Mesodermal cell (in vitro differentiated cells): ENCODE measurements at regions not wholly inside any gene's neighbourhood (a gene's known extent, or its start where the extent isn't known, plus 50 kb on each side); places are given as distances from the start of the nearest gene placed in this dataset.

Source experiments
- H3K27ac ChIP-seq: 2 replicates; pipeline ENCODE4 v1.7.0; 2013; ENCODE audit warnings: mild to moderate bottlenecking, low read depth, low read length, moderate library complexity; ENCODE audit not compliant: severe bottlenecking
- H3K36me3 ChIP-seq: 2 replicates; pipeline ENCODE4 v1.7.1; 2013; ENCODE audit warnings: mild to moderate bottlenecking, low read length, moderate library complexity; ENCODE audit not compliant: control insufficient read depth, insufficient read depth
- H3K4me1 ChIP-seq: one replicate; pipeline ENCODE4 v1.7.1; 2013; ENCODE audit warnings: mild to moderate bottlenecking, low read length; ENCODE audit not compliant: insufficient read depth, control insufficient read depth, poor library complexity, severe bottlenecking
- H3K4me3 ChIP-seq: 2 replicates; pipeline ENCODE4 v1.7.0; 2013; ENCODE audit warnings: low read length, control low read depth, mild to moderate bottlenecking; ENCODE audit not compliant: insufficient read depth, poor library complexity, severe bottlenecking; ENCODE audit errors: extremely low read depth
- H3K9me3 ChIP-seq: 2 replicates; pipeline ENCODE4 v1.7.1; 2013; ENCODE audit warnings: mild to moderate bottlenecking, low read length, moderate library complexity; ENCODE audit not compliant: control insufficient read depth
- WGBS, 2 experiments: methylation state at CpG; one replicate each; pipeline ENCODE4 v1.1.5; 2013; ENCODE audit warnings: missing lambda C conversion rate in 2 of 2; ENCODE audit not compliant: insufficient coverage in 2 of 2; 5-methylcytosine and 5-hydroxymethylcytosine counted together

DNA sequence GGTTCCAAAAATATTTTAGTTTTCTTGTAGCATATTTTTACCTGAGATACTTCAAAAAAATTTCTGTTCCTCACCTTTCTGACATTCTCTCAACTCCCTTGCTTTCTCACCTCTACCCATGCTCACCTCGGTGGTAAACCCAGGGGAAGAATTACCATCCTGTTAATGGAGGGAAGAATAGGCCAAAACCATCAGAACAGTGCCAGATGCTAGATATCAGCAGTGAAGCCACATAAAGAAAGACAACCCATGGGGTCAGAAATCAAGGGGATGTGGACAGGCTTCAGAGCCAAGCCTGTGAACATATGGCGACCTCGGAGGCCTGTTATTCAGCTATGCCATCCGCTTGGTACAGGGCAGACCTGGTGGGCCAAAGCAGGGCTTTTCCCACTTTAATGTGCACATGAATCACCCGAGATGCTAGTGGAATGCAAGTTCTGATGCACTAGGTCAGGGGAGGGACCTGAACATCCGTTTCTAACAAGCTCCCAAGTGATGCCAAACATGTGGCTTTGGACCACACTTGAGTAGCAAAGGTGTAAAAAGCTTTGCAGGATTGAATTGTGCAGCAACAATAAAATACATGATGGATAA lies 125.5 kb downstream of the NPY start:
- H3K9me3 ChIP-seq, result no peaks in the 10 kb centered on the region

DNA sequence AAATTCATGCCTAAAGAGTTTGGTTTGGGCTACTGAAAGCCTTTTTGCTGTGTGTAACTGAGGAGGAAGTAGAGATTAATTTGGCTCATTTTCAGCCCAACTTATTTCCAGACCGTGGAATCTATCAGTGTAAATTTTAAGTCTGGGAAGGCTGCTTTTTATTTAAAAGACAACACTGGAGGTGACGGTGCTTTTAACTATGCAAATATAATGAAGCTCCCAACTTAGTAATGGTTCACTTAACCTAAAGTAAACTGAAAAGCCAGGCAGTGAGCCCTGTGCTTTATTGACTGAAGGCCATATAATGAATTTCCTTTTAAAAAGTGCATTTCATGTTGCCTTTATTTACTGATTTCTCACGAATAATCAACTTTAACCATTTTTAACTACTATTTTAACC lies 127.2 kb downstream of the NPY start:
- no peaks in the 10 kb centered on the region for H3K4me1 ChIP-seq
- 83% methylated on average over 1 of the region's 3 CpGs; no CpG with 5 or more reads in 1 of the 2 experiments for WGBS, 2 experiments
- H3K9me3 ChIP-seq, result no peaks in the 10 kb centered on the region
- H3K4me3 ChIP-seq, result no peak overlapping the region
- no peaks in the 10 kb centered on the region for H3K36me3 ChIP-seq
- no peak overlapping the region for H3K27ac ChIP-seq

More for the DNA sequence above, 125.5 kb downstream of the NPY start:
- 75 to 93% methylated on average over 5 of the region's 6 CpGs for WGBS, 2 experiments
- no peak overlapping the region for H3K4me3 ChIP-seq
- H3K36me3 ChIP-seq, result no peaks in the 10 kb centered on the region
- no peaks in the 10 kb centered on the region for H3K4me1 ChIP-seq
- H3K27ac ChIP-seq, result no peak overlapping the region

DNA sequence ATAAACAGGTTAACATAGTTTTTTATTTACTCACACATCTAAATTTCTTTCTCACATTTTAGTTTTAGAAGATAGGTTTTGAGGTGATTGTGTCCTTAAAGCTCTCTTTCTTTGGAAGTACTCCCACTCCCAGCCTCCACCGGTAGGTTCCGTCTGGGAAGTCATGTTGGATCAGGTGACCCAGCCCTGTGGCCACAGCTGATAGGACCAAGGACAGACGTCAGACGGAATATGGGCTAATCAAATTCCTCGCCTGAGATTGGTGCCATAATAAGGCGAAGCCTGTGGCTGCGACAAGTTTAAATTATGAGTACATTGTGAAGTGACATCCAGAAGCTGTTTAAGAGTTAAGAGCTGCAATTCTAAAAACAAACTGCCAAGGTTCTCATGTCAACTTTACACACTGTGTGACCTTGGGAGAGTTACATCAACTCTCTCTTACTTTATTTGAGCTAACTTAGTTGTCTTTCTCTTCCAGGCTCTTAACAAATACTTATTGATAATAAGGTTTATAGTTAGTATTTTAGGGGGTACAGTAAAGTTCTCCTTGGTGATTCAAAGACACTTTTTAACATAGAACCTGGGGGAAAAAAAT lies 133.6 kb downstream of the NPY start:
- H3K4me3 ChIP-seq, result no peak overlapping the region
- no peaks in the 10 kb centered on the region for H3K4me1 ChIP-seq
- H3K36me3 ChIP-seq, result no peaks in the 10 kb centered on the region
- H3K9me3 ChIP-seq, result no peaks in the 10 kb centered on the region
- WGBS, 2 experiments, result 77 to 89% methylated on average over 5 of the region's 7 CpGs
- H3K27ac ChIP-seq, result no peak overlapping the region

DNA sequence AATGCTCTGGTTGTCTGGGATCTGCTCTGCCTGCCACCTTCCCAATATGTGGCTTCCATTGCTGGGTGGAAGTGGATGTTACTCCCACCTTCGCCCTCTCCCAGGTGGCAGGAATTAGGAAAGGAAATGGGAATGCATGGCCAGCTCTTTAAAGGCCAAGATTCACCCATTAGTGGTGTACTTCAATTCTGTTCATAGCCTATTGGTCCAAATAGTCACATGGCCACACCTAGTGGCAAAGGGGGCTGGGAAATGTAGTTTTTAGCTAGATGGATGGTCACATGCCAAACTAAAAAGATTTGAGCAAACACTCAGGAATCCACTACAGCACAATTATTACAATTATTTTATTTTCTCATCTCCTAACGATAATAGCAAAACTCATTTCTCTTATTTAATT lies 135.1 kb downstream of the NPY start:
- 100% methylated on average over 1 of the region's 2 CpGs; no CpG with 5 or more reads in 1 of the 2 experiments for WGBS, 2 experiments
- no peak overlapping the region for H3K4me3 ChIP-seq
- H3K36me3 ChIP-seq, result no peaks in the 10 kb centered on the region
- H3K9me3 ChIP-seq, result no peaks in the 10 kb centered on the region
- no peaks in the 10 kb centered on the region for H3K4me1 ChIP-seq
- H3K27ac ChIP-seq, result no peak overlapping the region

DNA sequence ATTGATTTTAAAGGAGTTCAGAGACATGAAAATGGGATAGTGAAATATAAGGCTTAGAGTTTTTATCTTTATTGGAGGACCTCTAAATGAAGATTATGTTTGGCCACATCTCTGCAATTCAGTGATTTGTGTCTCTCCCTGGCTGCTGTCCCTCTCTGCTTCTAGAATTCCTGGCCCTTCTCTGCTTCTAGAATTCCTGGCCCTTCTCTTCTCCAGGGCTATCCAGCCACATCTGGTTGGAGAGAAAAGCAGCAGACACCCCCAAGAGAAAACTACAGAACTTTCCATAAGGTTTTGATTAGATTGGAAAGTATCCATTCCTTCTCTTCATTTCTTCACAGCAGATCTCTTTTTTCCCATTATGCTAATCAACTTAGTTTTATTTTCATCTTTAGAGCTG lies 135.5 kb downstream of the NPY start:
- Histone ChIP-seq H3K4me1 (no peaks in the 10 kb centered on the region), H3K9me3 (no peaks in the 10 kb centered on the region), H3K36me3 (no peaks in the 10 kb centered on the region), H3K27ac (no peak overlapping the region), H3K4me3 (no peak overlapping the region)

DNA sequence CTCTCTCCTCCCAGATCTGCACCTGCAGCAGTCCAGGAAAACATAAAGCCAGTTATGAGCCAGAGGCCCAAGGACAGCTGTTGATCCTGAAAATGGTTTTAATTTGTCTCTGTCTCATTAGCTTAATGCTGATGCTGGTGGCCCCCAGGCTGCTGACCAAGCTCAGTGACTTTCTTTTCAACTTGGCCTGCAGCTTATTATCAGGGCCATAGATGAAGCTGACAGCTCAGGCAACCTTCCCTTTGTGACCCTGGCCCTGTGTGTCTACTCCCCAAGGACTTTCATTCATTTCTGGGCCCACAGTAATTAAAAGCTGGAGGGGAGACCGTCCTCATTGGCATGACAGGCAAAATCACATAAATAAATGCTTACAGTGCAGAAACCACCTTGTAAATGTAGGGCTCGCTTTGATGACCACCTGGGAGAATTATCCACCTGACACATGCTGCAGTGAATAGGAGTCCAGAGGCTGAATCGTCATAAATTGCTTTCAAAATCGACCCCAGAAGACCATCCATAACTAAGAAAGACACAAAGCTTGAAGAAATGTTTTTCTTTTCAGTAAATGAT lies 138.5 kb downstream of the NPY start:
- 64 to 100% methylated on average over 1 to 3 of the region's 4 CpGs for WGBS, 2 experiments
- Histone ChIP-seq H3K36me3 (no peaks in the 10 kb centered on the region), H3K27ac (no peak overlapping the region), H3K4me3 (no peak overlapping the region), H3K9me3 (peaks cover 6% of the 10 kb centered on the region), H3K4me1 (no peaks in the 10 kb centered on the region)

DNA sequence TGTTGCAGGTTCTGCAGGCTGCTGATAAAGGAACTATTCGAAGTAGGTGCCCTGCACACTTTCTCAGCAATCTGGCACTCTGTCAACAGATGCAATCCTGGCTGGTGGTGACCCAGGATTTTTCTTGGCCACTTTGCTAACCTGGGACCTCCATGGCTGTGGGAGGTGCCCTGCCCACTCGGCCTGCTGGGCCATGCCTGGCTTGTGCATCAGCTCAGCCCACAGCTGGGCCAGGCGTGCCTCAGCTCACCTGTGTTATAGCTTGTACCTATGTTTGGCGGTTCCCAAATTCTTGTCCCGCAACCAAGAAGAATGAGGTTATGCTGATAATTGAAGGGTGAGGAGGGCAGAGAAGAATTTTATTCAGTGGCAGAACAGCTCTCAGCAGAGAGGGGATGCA lies 141.7 kb downstream of the NPY start:
- no peak overlapping the region for H3K27ac ChIP-seq
- no peaks in the 10 kb centered on the region for H3K36me3 ChIP-seq
- H3K4me3 ChIP-seq, result no peak overlapping the region
- peaks cover 6% of the 10 kb centered on the region for H3K9me3 ChIP-seq
- WGBS, 2 experiments, result 75 to 92% methylated on average over 1 to 5 of the region's 5 CpGs
- H3K4me1 ChIP-seq, result no peaks in the 10 kb centered on the region

DNA sequence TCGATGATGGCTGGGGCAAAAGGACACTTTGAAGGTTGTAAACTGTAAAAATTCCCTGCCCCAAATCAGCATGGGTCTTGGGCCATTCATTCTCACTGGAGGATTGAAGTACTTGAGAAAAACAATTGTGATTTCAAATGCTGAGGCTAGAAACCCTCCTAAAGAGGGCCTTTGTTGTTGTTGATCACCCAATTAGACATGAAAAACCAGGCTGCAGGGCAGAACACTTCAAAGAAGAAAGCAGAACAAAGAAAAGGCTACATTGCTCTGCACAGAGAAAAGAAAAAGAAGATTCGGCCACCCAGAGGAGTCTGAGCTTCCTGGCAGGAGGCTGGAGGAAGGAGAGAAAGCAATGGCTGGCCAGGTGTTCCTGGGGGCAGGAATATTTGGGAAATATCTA lies 143.1 kb downstream of the NPY start:
- H3K9me3 ChIP-seq, result peaks cover 6% of the 10 kb centered on the region
- H3K36me3 ChIP-seq, result no peaks in the 10 kb centered on the region
- H3K4me1 ChIP-seq, result no peaks in the 10 kb centered on the region
- H3K4me3 ChIP-seq, result no peak overlapping the region
- no peak overlapping the region for H3K27ac ChIP-seq
- 27 to 67% methylated on average over 1 to 2 of the region's 2 CpGs for WGBS, 2 experiments

DNA sequence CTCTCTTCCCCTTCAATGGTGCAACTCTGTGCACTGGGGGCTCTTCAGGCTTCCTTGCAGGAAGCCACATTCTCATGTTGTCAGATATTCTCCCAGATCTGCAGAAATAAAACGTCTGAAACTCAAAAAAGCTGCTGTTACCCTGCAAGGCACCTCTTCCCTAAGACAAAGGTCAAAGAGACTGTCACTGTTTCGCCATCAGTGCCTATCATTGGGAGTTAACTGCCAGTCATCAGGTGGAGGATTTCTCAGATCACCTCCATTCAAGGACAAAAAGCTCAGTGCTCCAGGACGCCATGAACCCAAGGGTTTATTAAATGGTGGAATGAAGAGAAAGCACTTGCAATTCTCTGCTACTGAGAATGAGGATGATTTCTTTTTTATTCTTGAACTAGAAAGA lies 144.6 kb upstream of the PALS2 start:
- no peak overlapping the region for H3K27ac ChIP-seq
- no peaks in the 10 kb centered on the region for H3K36me3 ChIP-seq
- peaks cover 6% of the 10 kb centered on the region for H3K9me3 ChIP-seq
- 64 to 70% methylated on average over 2 of the region's 3 CpGs for WGBS, 2 experiments
- H3K4me1 ChIP-seq, result no peaks in the 10 kb centered on the region
- no peak overlapping the region for H3K4me3 ChIP-seq

DNA sequence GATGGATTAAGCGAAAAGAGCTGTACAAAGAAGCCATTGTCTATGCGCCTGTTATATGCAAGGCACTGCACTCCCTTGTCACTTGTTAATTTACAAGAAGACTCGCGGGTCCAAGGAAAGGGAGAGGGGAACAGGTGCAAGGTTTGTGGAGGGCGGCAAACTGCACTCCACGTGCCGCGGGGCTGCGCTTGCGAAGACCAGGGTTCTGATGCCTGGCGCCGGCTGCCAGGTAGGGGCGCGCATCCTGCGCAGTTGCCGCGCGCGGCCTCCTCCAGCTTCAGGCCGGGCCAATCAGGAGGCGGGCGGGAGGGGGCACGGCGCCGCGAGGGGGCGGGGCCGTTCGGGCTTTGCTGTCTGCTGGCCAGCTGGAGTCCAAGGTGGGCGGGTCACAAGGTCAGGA lies 140.6 kb upstream of the PALS2 start:
- H3K4me3 ChIP-seq, result no peak overlapping the region
- no peaks in the 10 kb centered on the region for H3K4me1 ChIP-seq
- WGBS, 2 experiments, result 94 to 95% methylated on average over 10 to 28 of the region's 30 CpGs
- no peaks in the 10 kb centered on the region for H3K36me3 ChIP-seq
- no peaks in the 10 kb centered on the region for H3K9me3 ChIP-seq
- H3K27ac ChIP-seq, result no peak overlapping the region

DNA sequence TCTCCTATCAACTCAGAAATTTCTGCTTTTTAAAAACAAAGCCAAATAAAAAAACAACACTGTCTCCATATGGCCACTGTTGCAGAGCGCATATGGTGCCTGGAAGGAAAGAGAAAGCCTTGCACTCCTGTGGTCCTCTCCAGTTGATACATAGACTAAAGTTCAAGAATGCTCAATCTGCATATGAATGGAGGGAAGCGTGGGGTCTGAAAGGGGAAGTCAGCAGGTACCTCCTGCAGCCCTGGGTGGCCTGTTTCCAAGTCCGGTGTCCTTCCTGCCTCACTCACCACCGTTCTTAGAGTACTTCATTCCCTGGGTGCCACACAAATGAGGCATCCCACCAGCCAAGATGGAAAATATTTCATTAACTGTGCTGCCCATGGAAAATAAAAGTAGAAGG lies 138.3 kb upstream of the PALS2 start:
- no peaks in the 10 kb centered on the region for H3K36me3 ChIP-seq
- no peak overlapping the region for H3K27ac ChIP-seq
- H3K4me3 ChIP-seq, result no peak overlapping the region
- no peaks in the 10 kb centered on the region for H3K4me1 ChIP-seq
- 40 to 51% methylated on average over 2 to 3 of the region's 4 CpGs for WGBS, 2 experiments
- no peaks in the 10 kb centered on the region for H3K9me3 ChIP-seq
